Bone marrow (tissue), 2 donors: ENCODE measurements at regions not wholly inside any gene's neighbourhood (a gene's known extent, or its start where the extent isn't known, plus 50 kb on each side); places are given as distances from the start of the nearest gene placed in this dataset.

ENCODE experiments used
- DNase-seq, 2 donors: peaks; one replicate each; lab custom pipeline; 2025; lab: John Stamatoyannopoulos, UW

- DNase-seq, result no peak
These were observed 1090.0 kb upstream of the EYS start for GRCh38 chr6:66796987-66797386.

GRCh38 chr6:66788579-66788978 is 1081.6 kb upstream of the EYS start:
- DNase-seq, result no peak

GRCh38 chr6:66772800-66773199 is 1065.8 kb upstream of the EYS start:
- DNase-seq, result no peak

GRCh38 chr6:66771626-66772025 is 1064.6 kb upstream of the EYS start:
- no peak for DNase-seq

GRCh38 chr6:66751630-66752029 is 1044.6 kb upstream of the EYS start:
- DNase-seq, result no peak

- no peak for DNase-seq
These were observed 1033.3 kb upstream of the EYS start for GRCh38 chr6:66740346-66740745.

- no peak for DNase-seq
These were observed 1028.3 kb upstream of the EYS start for GRCh38 chr6:66735106-66735890.

- DNase-seq, result no peak
These were observed 1024.3 kb upstream of the EYS start for GRCh38 chr6:66731310-66731709.

GRCh38 chr6:66725670-66726069 is 1018.6 kb upstream of the EYS start:
- no peak for DNase-seq

- DNase-seq, result no peak
These were observed 1010.8 kb upstream of the EYS start for GRCh38 chr6:66717801-66718200.

- no peak for DNase-seq
These were observed 992.4 kb upstream of the EYS start for GRCh38 chr6:66699385-66699784.

- no peak for DNase-seq
These were observed 982.6 kb upstream of the EYS start for GRCh38 chr6:66689608-66690007.

GRCh38 chr6:66687611-66688140 is 980.6 kb upstream of the EYS start:
- DNase-seq, result no peak

- no peak for DNase-seq
These were observed 968.9 kb upstream of the EYS start for GRCh38 chr6:66675906-66676305.

- no peak for DNase-seq
These were observed 957.1 kb upstream of the EYS start for GRCh38 chr6:66664112-66664511.

GRCh38 chr6:66662721-66663507 is 955.9 kb upstream of the EYS start:
- no peak for DNase-seq

- no peak for DNase-seq
These were observed 955.2 kb upstream of the EYS start for GRCh38 chr6:66662196-66662595.

GRCh38 chr6:66655420-66655819 is 948.4 kb upstream of the EYS start:
- no peak for DNase-seq

- DNase-seq, result no peak
These were observed 931.5 kb upstream of the EYS start for GRCh38 chr6:66638518-66638917.

GRCh38 chr6:66638099-66638498 is 931.1 kb upstream of the EYS start:
- no peak for DNase-seq

GRCh38 chr6:66628917-66629316 is 921.9 kb upstream of the EYS start:
- no peak for DNase-seq

GRCh38 chr6:66623050-66623449 is 916.0 kb upstream of the EYS start:
- DNase-seq, result no peak

- no peak for DNase-seq
These were observed 898.9 kb upstream of the EYS start for GRCh38 chr6:66605971-66606370.
